Upper lobe of left lung (tissue), 4 donors: ENCODE measurements at regions not wholly inside any gene's neighbourhood (a gene's known extent, or its start where the extent isn't known, plus 50 kb on each side); places are given as distances from the start of the nearest gene placed in this dataset.

Experiments
- CTCF ChIP-seq, 6 experiments: fragments of 450-650 bp in 4 of 6; fragments of 200-600 bp in 2 of 6; sonication (generic) in 2 of 6; IDR thresholded peaks; one replicate each; pipeline ENCODE4 v1.5.1; 2016 to 2019; ENCODE audit warnings: antibody characterized with exemption in 6 of 6
- EP300 ChIP-seq, 4 donors: sonication (generic); formaldehyde crosslinking; IDR thresholded peaks; one replicate each; pipeline ENCODE4 v1.5.1; 2017; ENCODE audit warnings: antibody characterized with exemption in 4 of 4, control low read depth in 2 of 4

- no peak for TF ChIP-seq CTCF (IDR thresholded peaks at IDR 0.05)
- no peak for TF ChIP-seq EP300 (IDR thresholded peaks at IDR 0.05)
Measured at GRCh38 chr7:110446658-110447057, 644.3 kb upstream of the LRRN3 start.
